Endothelial cell of umbilical vein (primary cell): ENCODE measurements at regions not wholly inside any gene's neighbourhood (a gene's known extent, or its start where the extent isn't known, plus 50 kb on each side); places are given as distances from the start of the nearest gene placed in this dataset.

Source experiments
- FOS ChIP-seq: IDR thresholded peaks from 2 replicates; pipeline ENCODE4 v1.6.1; 2011; ENCODE audit warnings: mild to moderate bottlenecking, low read length, moderate library complexity, borderline replicate concordance; ENCODE audit not compliant: insufficient read depth
- GATA2 ChIP-seq: IDR thresholded peaks from 2 replicates; pipeline ENCODE4 v1.7.0; 2011; ENCODE audit warnings: low read depth, mild to moderate bottlenecking, moderate library complexity, mixed read lengths, low read length; ENCODE audit not compliant: insufficient read length, insufficient read depth
- POLR2A ChIP-seq: IDR thresholded peaks from 2 replicates; pipeline ENCODE4 v1.6.1; 2012; ENCODE audit warnings: low read depth, mild to moderate bottlenecking, control low read depth, low read length
- POLR2AphosphoS5 ChIP-seq: IDR thresholded peaks from 2 replicates; pipeline ENCODE4 v1.6.1; 2012; ENCODE audit warnings: low read depth, mild to moderate bottlenecking, control low read depth, low read length, moderate library complexity; ENCODE audit not compliant: insufficient read depth
- TF ChIP-seq, protein P1 (sequence below), 2 donors: IDR thresholded peaks; 1 replicate in 1 of 2; 2 replicates in 1 of 2; pipeline ENCODE4 v1.5.1; 2011; ENCODE audit warnings: low read length in 2 of 2, mild to moderate bottlenecking in 2 of 2, moderate library complexity in 2 of 2, control low read depth in 1 of 2, inconsistent platforms in 1 of 2, low read depth in 1 of 2; ENCODE audit not compliant: insufficient read depth in 1 of 2; ENCODE audit errors: extremely low read depth in 1 of 2

DNA sequence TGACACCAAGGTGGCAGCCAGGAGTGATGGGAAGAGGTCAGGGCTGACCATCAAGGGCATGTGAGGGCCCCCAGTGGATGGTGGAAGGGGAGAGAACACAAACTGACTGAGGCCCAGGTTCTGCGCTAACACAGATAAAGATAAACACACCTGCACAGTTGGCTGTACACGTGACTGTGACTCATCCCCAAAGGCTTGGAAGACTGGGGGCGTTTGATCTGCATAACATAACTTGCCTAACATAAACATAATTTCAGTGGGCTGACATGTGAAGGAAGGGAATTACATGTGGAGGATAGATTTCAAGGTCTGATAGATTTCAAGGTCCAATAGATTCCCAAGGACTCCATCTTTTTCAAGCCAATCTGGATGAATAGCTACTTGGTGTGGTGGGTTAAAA is 100.9 kb upstream of the TNRC6C start:
- TF ChIP-seq, protein P1, sequence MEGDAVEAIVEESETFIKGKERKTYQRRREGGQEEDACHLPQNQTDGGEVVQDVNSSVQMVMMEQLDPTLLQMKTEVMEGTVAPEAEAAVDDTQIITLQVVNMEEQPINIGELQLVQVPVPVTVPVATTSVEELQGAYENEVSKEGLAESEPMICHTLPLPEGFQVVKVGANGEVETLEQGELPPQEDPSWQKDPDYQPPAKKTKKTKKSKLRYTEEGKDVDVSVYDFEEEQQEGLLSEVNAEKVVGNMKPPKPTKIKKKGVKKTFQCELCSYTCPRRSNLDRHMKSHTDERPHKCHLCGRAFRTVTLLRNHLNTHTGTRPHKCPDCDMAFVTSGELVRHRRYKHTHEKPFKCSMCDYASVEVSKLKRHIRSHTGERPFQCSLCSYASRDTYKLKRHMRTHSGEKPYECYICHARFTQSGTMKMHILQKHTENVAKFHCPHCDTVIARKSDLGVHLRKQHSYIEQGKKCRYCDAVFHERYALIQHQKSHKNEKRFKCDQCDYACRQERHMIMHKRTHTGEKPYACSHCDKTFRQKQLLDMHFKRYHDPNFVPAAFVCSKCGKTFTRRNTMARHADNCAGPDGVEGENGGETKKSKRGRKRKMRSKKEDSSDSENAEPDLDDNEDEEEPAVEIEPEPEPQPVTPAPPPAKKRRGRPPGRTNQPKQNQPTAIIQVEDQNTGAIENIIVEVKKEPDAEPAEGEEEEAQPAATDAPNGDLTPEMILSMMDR (IDR thresholded peaks at IDR 0.05; ENCODE audit: extremely low read depth in 1 of 2, insufficient read depth in 1 of 2, low read depth in 1 of 2, low read length in 2 of 2): no peak
- TF ChIP-seq FOS: no peak
- TF ChIP-seq POLR2AphosphoS5: no peak
- no peak for TF ChIP-seq POLR2A
- TF ChIP-seq GATA2: no peak
